MCF 10A (cell line): ENCODE measurements at regions not wholly inside any gene's neighbourhood (a gene's known extent, or its start where the extent isn't known, plus 50 kb on each side); places are given as distances from the start of the nearest gene placed in this dataset.

Experiments
- BruUV-seq: library from RNA; stranded (reverse); fragments of 400-500 nt; replicated peaks from 2 replicates; lab custom pipeline; 2021; lab: Mats Ljungman, UMichigan
- CTCF ChIA-PET: fragments of 300-600 bp; sonication (Branson Sonifier 250); formaldehyde crosslinking; extraction: SDS; loops from one replicate; lab custom pipeline; 2021; ENCODE audit warnings: antibody characterized with exemption, inconsistent platforms; lab: Yijun Ruan, JAX
- POLR2A ChIA-PET: fragments of 300-600, 350-650 bp; sonication (Branson Sonifier 250); formaldehyde crosslinking; extraction: SDS; loops from one replicate; lab custom pipeline; 2020; ENCODE audit warnings: antibody characterized with exemption, inconsistent platforms; lab: Yijun Ruan, JAX
- DNase-seq: peaks from one replicate; pipeline ENCODE4 v3.0.0-alpha.2; 2018; ENCODE audit not compliant: unreplicated experiment
- H3K27ac Mint-ChIP-seq: one replicate; pipeline ENCODE4 v1.8.0; 2022; ENCODE audit warnings: mild to moderate bottlenecking, low read depth, mixed read lengths; ENCODE audit not compliant: unreplicated experiment
- H3K27me3 Mint-ChIP-seq: one replicate; pipeline ENCODE4 v1.8.0; 2022; ENCODE audit warnings: mixed read lengths; ENCODE audit not compliant: insufficient read depth, unreplicated experiment
- H3K36me3 Mint-ChIP-seq: one replicate; pipeline ENCODE4 v1.8.0; 2022; ENCODE audit warnings: mild to moderate bottlenecking, moderate library complexity, mixed read lengths; ENCODE audit not compliant: insufficient read depth, unreplicated experiment
- H3K4me1 Mint-ChIP-seq: one replicate; pipeline ENCODE4 v1.8.0; 2022; ENCODE audit warnings: mixed read lengths; ENCODE audit not compliant: insufficient read depth, unreplicated experiment
- H3K4me3 Mint-ChIP-seq: one replicate; pipeline ENCODE4 v1.8.0; 2022; ENCODE audit warnings: mild to moderate bottlenecking, moderate library complexity, mixed read lengths; ENCODE audit not compliant: unreplicated experiment
- H3K9me3 Mint-ChIP-seq: one replicate; pipeline ENCODE4 v1.8.0; 2022; ENCODE audit warnings: mixed read lengths; ENCODE audit not compliant: unreplicated experiment
- CTCF ChIP-seq: fragments of 200-600 bp; IDR thresholded peaks from one replicate; pipeline ENCODE4 v1.8.0; 2022; ENCODE audit warnings: antibody characterized with exemption, mild to moderate bottlenecking; ENCODE audit not compliant: unreplicated experiment
- intact Hi-C: fragments of 100-400 bp; cut with micrococcal nuclease; formaldehyde crosslinking; loops from 2 replicates; pipeline ENCODE4 v1.14.1; 2022

GRCh38 chr4:166172619-166173018, 299.6 kb downstream of the TLL1 start:
- H3K36me3 Mint-ChIP-seq: no peaks in the 10 kb centered on the region
- H3K4me1 Mint-ChIP-seq: no peaks in the 10 kb centered on the region
- H3K27ac Mint-ChIP-seq: no peak overlapping the region
- ChIA-PET POLR2A (no interaction called here), CTCF (interaction anchor here (0.6 to 2.2 kb wide), 4 partner anchors 8 to 423 kb away, joined by 3 to 17 read pairs (median 4); no protein-coding TSS in a partner anchor)
- H3K4me3 Mint-ChIP-seq: no peak overlapping the region
- TF ChIP-seq CTCF: no peak
- peaks cover 8% of the 10 kb centered on the region for H3K9me3 Mint-ChIP-seq
- BruUV-seq: no TSS peak
- no peaks in the 10 kb centered on the region for H3K27me3 Mint-ChIP-seq
- intact Hi-C loops: no loop called here
- DNase-seq: no peak

GRCh38 chr4:166174717-166175490, 301.9 kb downstream of the TLL1 start:
- no peaks in the 10 kb centered on the region for H3K4me1 Mint-ChIP-seq
- peaks cover 8% of the 10 kb centered on the region for H3K9me3 Mint-ChIP-seq
- H3K27me3 Mint-ChIP-seq: no peaks in the 10 kb centered on the region
- intact Hi-C loops: no loop called here
- no peaks in the 10 kb centered on the region for H3K36me3 Mint-ChIP-seq
- no TSS peak for BruUV-seq
- peak; percentile 31 for DNase-seq
- H3K27ac Mint-ChIP-seq: no peak overlapping the region
- CTCF ChIA-PET: interaction anchor here (0.7 kb wide), 1 partner anchor 9 kb away, joined by 4 read pairs; no protein-coding TSS in a partner anchor
- no peak for TF ChIP-seq CTCF
- POLR2A ChIA-PET: no interaction called here
- H3K4me3 Mint-ChIP-seq: no peak overlapping the region

- intact Hi-C loops: no loop called here
- Mint-ChIP-seq H3K4me3 (no peak overlapping the region), H3K4me1 (no peaks in the 10 kb centered on the region), H3K36me3 (no peaks in the 10 kb centered on the region), H3K9me3 (peaks cover 4% of the 10 kb centered on the region), H3K27me3 (no peaks in the 10 kb centered on the region), H3K27ac (no peak overlapping the region)
- ChIA-PET CTCF (interaction anchor here (0.6 to 1.2 kb wide), 3 partner anchors 16 to 412 kb away, joined by 3 to 4 read pairs (median 4); no protein-coding TSS in a partner anchor), POLR2A (no interaction called here)
- no TSS peak for BruUV-seq
- TF ChIP-seq CTCF: no peak
- DNase-seq: no peak
Observed at GRCh38 chr4:166182145-166182544, 309.1 kb downstream of the TLL1 start.

- intact Hi-C loops: no loop called here
- Mint-ChIP-seq H3K27ac (no peak overlapping the region), H3K27me3 (no peaks in the 10 kb centered on the region), H3K36me3 (no peaks in the 10 kb centered on the region), H3K4me1 (no peaks in the 10 kb centered on the region), H3K9me3 (no peaks in the 10 kb centered on the region), H3K4me3 (no peak overlapping the region)
- no TSS peak for BruUV-seq
- ChIA-PET POLR2A (no interaction called here), CTCF (interaction anchor here (0.6 kb wide), 1 partner anchor 251 kb away, joined by 3 read pairs; no protein-coding TSS in a partner anchor)
- no peak for DNase-seq
- TF ChIP-seq CTCF: no peak
Observed at GRCh38 chr4:166195101-166195500, 322.1 kb downstream of the TLL1 start.
